Tibial nerve (tissue), 4 donors: ENCODE measurements at regions not wholly inside any gene's neighbourhood (a gene's known extent, or its start where the extent isn't known, plus 50 kb on each side); places are given as distances from the start of the nearest gene placed in this dataset.

ENCODE experiments used
- DNase-seq, 2 donors: peaks; one replicate each; pipeline ENCODE4 v3.0.0-alpha.2; 2019; ENCODE audit warnings: low spot score in 2 of 2
- H3K27ac ChIP-seq, 4 donors: fragments of 200-600 bp; sonication (generic) in 3 of 4; one replicate each; pipeline ENCODE4 v1.5.1; 2017 to 2019; ENCODE audit warnings: mild to moderate bottlenecking in 1 of 4
- H3K27me3 ChIP-seq, 2 donors: fragments of 200-600 bp; sonication (generic) in 1 of 2; one replicate each; pipeline versions ENCODE4 v1.5.1 to v1.6.0; 2017 to 2019
- H3K36me3 ChIP-seq, 3 donors: fragments of 200-600 bp; sonication (generic); one replicate each; pipeline ENCODE4 v1.5.1; 2018 to 2019
- H3K4me1 ChIP-seq, 4 donors: fragments of 200-600 bp; sonication (generic) in 3 of 4; one replicate each; pipeline ENCODE4 v1.5.1; 2017 to 2019
- H3K4me3 ChIP-seq, 4 donors: fragments of 200-600 bp; sonication (generic) in 3 of 4; one replicate each; pipeline ENCODE4 v1.5.1; 2017 to 2019; ENCODE audit warnings: mild to moderate bottlenecking in 1 of 4, moderate library complexity in 1 of 4
- H3K9me3 ChIP-seq, 4 donors: fragments of 200-600 bp; sonication (generic) in 3 of 4; one replicate each; pipeline ENCODE4 v1.5.1; 2017 to 2019
- EP300 ChIP-seq, 2 donors: sonication (generic); formaldehyde crosslinking; IDR thresholded peaks; one replicate each; pipeline ENCODE4 v1.6.1; 2017; ENCODE audit warnings: antibody characterized with exemption in 2 of 2, mild to moderate bottlenecking in 1 of 2
- POLR2A ChIP-seq, 2 donors: fragments of 450-650 bp; IDR thresholded peaks; one replicate each; pipeline ENCODE4 v1.6.1; 2017; ENCODE audit warnings: antibody characterized with exemption in 2 of 2, mild to moderate bottlenecking in 2 of 2, moderate library complexity in 2 of 2
- whole genome bisulfite sequencing, 2 donors: methylation state at CpG; one replicate each; pipeline ENCODE4 v1.1.5; 2018; 5-methylcytosine and 5-hydroxymethylcytosine counted together
- TF ChIP-seq, protein P1 (sequence below), 5 experiments: fragments of 200-600 bp in 3 of 5; fragments of 450-650 bp in 2 of 5; sonication (generic) in 3 of 5; IDR thresholded peaks; one replicate each; pipeline ENCODE4 v1.5.1; 2016 to 2019; ENCODE audit warnings: antibody characterized with exemption in 5 of 5, mild to moderate bottlenecking in 3 of 5, moderate library complexity in 2 of 5

DNA sequence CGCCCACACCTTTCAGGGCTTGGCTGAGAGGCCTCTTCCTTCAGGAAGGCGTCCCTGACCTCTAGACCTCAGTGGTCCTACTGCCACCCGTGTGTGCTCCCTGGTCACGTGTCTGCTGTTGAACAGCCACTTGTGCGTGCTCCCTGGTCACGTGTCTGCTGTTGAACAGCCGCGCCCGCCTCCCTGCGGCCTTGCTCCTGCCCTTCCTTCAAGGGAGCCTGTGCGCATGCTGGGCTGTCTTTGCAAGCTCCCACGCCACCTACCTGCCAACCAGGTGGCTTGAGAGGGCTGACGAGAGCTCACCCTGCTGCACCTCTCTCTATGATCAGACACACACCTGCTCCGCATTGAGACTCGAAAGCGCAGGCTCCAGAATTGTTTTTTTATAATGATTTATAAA, 179.3 kb downstream of the BMP7 start:
- DNase-seq: no peak
- Histone ChIP-seq H3K36me3 (no peaks in the 10 kb centered on the region), H3K27ac (no peak overlapping the region), H3K4me3 (no peak overlapping the region), H3K9me3 (peaks cover 0 to 6% (median 0%) of the 10 kb centered on the region in 4 donors), H3K4me1 (peaks cover 0 to 9% (median 1%) of the 10 kb centered on the region in 4 donors), H3K27me3 (no peaks in the 10 kb centered on the region)
- TF ChIP-seq EP300 (IDR thresholded peaks at IDR 0.05) (no peak), POLR2A (IDR thresholded peaks at IDR 0.05) (no peak)
- TF ChIP-seq, protein P1, sequence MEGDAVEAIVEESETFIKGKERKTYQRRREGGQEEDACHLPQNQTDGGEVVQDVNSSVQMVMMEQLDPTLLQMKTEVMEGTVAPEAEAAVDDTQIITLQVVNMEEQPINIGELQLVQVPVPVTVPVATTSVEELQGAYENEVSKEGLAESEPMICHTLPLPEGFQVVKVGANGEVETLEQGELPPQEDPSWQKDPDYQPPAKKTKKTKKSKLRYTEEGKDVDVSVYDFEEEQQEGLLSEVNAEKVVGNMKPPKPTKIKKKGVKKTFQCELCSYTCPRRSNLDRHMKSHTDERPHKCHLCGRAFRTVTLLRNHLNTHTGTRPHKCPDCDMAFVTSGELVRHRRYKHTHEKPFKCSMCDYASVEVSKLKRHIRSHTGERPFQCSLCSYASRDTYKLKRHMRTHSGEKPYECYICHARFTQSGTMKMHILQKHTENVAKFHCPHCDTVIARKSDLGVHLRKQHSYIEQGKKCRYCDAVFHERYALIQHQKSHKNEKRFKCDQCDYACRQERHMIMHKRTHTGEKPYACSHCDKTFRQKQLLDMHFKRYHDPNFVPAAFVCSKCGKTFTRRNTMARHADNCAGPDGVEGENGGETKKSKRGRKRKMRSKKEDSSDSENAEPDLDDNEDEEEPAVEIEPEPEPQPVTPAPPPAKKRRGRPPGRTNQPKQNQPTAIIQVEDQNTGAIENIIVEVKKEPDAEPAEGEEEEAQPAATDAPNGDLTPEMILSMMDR (IDR thresholded peaks at IDR 0.05): no peak
- 62 to 66% methylated on average over 15 to 16 of the region's 16 CpGs for WGBS, 2 donors

DNA sequence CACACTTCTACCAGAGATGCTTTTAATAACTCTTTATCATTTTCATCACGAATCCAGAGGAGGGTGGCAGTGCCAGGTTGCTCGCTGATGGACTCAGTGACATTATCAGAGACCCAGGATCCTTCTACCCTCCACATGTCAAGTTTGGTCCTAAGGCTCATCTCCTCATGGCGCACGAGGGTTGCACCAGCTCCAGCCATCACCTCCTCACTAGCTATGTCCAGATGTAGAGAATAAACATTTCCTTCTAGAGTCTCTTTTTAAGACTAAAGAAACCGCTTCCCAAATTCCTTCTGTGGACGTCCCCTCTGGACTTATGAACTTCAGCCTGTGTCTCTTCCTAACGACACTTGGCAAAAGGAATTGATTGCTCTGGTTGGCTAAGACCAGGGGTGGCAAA, 178.7 kb downstream of the BMP7 start:
- no peaks in the 10 kb centered on the region for H3K36me3 ChIP-seq
- peaks cover 0 to 15% (median 4%) of the 10 kb centered on the region in 4 donors for H3K4me1 ChIP-seq
- no peak for DNase-seq
- TF ChIP-seq POLR2A (IDR thresholded peaks at IDR 0.05) (no peak), EP300 (IDR thresholded peaks at IDR 0.05) (no peak)
- TF ChIP-seq, protein P1 (IDR thresholded peaks at IDR 0.05): no peak
- peaks cover 0 to 6% (median 0%) of the 10 kb centered on the region in 4 donors for H3K9me3 ChIP-seq
- H3K27ac ChIP-seq: no peak overlapping the region
- no peak overlapping the region for H3K4me3 ChIP-seq
- H3K27me3 ChIP-seq: no peaks in the 10 kb centered on the region
- WGBS, 2 donors: 77 to 81% methylated on average over 7 of the region's 7 CpGs

DNA sequence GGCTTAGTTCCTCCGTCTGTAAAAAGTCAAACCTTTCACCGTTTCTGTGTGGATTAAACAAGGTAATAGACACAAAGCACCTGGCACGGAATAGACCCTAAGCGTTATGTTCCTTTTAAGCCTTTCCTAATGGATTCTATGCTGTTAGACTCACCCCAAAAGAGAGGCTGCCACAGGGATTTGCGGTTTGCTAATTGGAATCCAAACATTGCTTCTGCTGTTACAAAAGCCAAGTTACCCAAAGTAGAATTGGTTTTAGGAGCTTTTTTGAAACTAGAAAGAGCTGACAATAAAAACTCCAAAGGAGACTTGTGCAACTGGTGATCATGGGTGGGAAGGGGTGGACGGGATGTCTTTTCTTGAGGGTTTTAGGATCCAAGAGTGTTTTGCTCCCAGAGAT, 178.0 kb downstream of the BMP7 start:
- Histone ChIP-seq H3K27ac (no peak overlapping the region), H3K4me3 (no peak overlapping the region), H3K9me3 (peaks cover 0 to 6% (median 0%) of the 10 kb centered on the region in 4 donors), H3K36me3 (no peaks in the 10 kb centered on the region), H3K4me1 (peaks cover 0 to 22% (median 6%) of the 10 kb centered on the region in 4 donors), H3K27me3 (no peaks in the 10 kb centered on the region)
- no peak for DNase-seq
- TF ChIP-seq POLR2A (IDR thresholded peaks at IDR 0.05) (no peak), EP300 (IDR thresholded peaks at IDR 0.05) (no peak)
- TF ChIP-seq, protein P1 (IDR thresholded peaks at IDR 0.05): no peak
- WGBS, 2 donors: 35 to 49% methylated on average over 6 of the region's 6 CpGs

DNA sequence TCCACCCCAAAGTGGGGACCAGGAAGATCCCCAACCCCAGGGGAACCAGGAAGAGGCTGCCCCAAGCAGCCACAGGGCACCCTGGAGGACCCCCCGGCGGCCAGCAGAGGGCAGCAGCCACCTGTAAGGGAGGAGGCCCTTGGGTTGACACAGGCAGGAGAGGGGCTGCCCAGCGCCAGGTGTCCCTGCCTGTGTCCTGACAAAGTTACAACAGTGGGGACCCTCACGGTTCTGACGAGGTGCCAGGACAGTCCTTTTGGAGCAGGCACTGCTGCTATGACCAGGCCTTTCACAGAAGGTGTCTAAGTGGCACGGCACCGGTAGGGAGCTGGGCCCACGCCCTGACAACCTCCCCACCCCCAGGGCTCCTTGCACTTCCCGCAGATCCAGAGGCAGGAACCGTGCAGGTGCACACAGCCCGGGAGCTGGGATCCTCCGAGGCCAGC, 176.7 kb downstream of the BMP7 start:
- Histone ChIP-seq H3K27ac (no peak overlapping the region), H3K4me3 (no peak overlapping the region), H3K4me1 (peaks cover 0 to 22% (median 6%) of the 10 kb centered on the region in 4 donors), H3K27me3 (no peaks in the 10 kb centered on the region), H3K36me3 (no peaks in the 10 kb centered on the region), H3K9me3 (peaks cover 0 to 6% (median 0%) of the 10 kb centered on the region in 4 donors)
- peak; percentile 26 to 64 for DNase-seq
- no peak for TF ChIP-seq POLR2A (IDR thresholded peaks at IDR 0.05)
- TF ChIP-seq EP300 (IDR thresholded peaks at IDR 0.05): no peak
- TF ChIP-seq, protein P1 (IDR thresholded peaks at IDR 0.05): peak; percentile 78 to 95 (median 90)
- WGBS, 2 donors: 27 to 49% methylated on average over 9 of the region's 12 CpGs

DNA sequence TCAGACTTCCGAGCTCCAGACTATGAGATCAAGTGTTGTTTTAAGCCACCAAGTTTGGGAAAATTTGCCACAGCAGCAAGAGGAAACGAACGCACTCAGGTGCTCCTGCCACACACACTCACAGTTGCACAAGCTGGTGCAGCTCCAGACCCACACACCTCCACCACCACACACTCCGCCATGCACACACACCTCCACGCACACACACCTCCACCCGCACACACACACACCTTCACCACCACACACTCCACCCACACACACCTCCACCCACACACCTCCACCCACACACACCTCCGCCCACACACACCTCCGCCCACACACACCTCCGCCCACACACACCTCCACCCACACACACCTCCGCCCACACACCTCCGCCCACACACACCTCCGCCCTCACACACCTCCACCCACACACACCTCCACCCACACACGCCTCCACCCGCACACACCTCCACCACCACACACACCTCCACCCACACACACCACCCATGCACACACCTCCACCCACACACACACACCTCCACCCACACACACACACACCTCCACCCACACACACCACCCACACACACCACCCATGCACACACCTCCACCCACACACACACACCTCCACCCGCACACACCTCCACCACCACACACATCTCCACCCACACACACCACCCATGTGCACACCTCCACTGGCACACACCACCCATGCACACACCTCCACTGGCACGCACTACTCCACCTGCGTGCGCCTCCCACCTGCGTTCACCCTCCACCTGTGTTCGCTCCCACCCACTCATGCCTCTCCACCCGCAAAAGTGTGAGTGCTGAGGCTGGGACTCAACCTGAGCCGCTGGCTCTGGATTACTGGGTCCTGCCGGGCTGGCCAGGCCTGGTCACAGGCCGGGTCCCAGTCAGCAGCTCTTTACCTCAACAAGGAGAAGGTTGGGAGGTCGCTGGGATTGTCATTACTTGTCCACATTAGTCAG, 175.6 kb downstream of the BMP7 start:
- TF ChIP-seq, protein P1 (IDR thresholded peaks at IDR 0.05): no peak
- TF ChIP-seq EP300 (IDR thresholded peaks at IDR 0.05) (no peak), POLR2A (IDR thresholded peaks at IDR 0.05) (no peak)
- H3K4me3 ChIP-seq: no peak overlapping the region
- peaks cover 0 to 6% (median 0%) of the 10 kb centered on the region in 4 donors for H3K9me3 ChIP-seq
- H3K27me3 ChIP-seq: no peaks in the 10 kb centered on the region
- H3K27ac ChIP-seq: no peak overlapping the region
- H3K4me1 ChIP-seq: peaks cover 0 to 22% (median 6%) of the 10 kb centered on the region in 4 donors
- no peaks in the 10 kb centered on the region for H3K36me3 ChIP-seq
- WGBS, 2 donors: 68 to 81% methylated on average over 19 to 25 of the region's 25 CpGs
- DNase-seq: no peak
